Gastrocnemius medialis (tissue), 4 donors: ENCODE measurements at regions not wholly inside any gene's neighbourhood (a gene's known extent, or its start where the extent isn't known, plus 50 kb on each side); places are given as distances from the start of the nearest gene placed in this dataset.

Experiments
- CTCF ChIP-seq, 5 experiments: fragments of 450-650 bp in 3 of 5; fragments of 200-600 bp in 2 of 5; sonication (generic) in 2 of 5; IDR thresholded peaks in 4 of 5; conservative IDR thresholded peaks in 1 of 5; 1 replicate in 4 of 5; 2 replicates in 1 of 5; pipeline ENCODE4 v1.5.1; 2016 to 2019; ENCODE audit warnings: antibody characterized with exemption in 5 of 5, mild to moderate bottlenecking in 3 of 5, moderate library complexity in 3 of 5
- POLR2A ChIP-seq, 2 donors: fragments of 450-650 bp; IDR thresholded peaks; one replicate each; pipeline ENCODE4 v1.6.1; 2017; ENCODE audit warnings: antibody characterized with exemption in 2 of 2, mild to moderate bottlenecking in 2 of 2, moderate library complexity in 2 of 2

- no peak for TF ChIP-seq POLR2A (IDR thresholded peaks at IDR 0.05)
- TF ChIP-seq CTCF (IDR thresholded peaks at IDR 0.05 in 4 of 5, conservative IDR thresholded peaks at IDR 0.05 in 1 of 5) = no peak
Measured at GRCh38 chr2:4024605-4025004, 321.2 kb downstream of the DCDC2C start.
